ENCODE measurements at regions not wholly inside any gene's neighbourhood (a gene's known extent, or its start where the extent isn't known, plus 50 kb on each side); places are given as distances from the start of the nearest gene placed in this dataset.

DNA sequence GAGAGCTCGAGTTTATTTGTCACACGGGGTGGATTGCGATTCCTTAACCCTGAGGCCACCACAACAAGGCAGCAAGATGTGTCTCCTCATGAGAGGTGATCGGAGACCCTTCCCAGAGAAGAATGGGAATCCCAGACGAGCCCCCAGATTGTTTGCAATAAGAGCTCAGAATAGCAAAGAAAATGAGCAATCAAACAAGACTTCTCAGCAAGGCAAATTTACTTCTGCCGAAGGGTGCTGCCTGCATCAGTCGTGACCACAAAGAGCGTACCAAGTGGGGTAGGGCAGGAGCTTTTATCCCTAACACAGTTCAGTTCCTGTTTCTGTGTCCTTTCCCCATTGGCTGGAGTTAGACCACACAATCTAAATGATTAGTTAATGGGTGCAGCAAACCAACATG lies 237.5 kb upstream of the SYT4 start:
- TF ChIP-seq, protein P1, sequence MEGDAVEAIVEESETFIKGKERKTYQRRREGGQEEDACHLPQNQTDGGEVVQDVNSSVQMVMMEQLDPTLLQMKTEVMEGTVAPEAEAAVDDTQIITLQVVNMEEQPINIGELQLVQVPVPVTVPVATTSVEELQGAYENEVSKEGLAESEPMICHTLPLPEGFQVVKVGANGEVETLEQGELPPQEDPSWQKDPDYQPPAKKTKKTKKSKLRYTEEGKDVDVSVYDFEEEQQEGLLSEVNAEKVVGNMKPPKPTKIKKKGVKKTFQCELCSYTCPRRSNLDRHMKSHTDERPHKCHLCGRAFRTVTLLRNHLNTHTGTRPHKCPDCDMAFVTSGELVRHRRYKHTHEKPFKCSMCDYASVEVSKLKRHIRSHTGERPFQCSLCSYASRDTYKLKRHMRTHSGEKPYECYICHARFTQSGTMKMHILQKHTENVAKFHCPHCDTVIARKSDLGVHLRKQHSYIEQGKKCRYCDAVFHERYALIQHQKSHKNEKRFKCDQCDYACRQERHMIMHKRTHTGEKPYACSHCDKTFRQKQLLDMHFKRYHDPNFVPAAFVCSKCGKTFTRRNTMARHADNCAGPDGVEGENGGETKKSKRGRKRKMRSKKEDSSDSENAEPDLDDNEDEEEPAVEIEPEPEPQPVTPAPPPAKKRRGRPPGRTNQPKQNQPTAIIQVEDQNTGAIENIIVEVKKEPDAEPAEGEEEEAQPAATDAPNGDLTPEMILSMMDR (IDR thresholded peaks at IDR 0.05; ENCODE audit: control extremely low read depth, extremely low read depth) = no peak
- Histone ChIP-seq H3K9me3 (ENCODE audit: control insufficient read depth in 4 of 4, insufficient read depth in 3 of 4, low read length in 3 of 4) (peaks cover 0 to 15% (median 6%) of the 10 kb centered on the region in 4 donors), H3K4me1 (ENCODE audit: control insufficient read depth in 5 of 5, insufficient read depth in 5 of 5, low read length in 5 of 5) (no peaks in the 10 kb centered on the region), H3K27me3 (ENCODE audit: control insufficient read depth in 3 of 3, insufficient read depth in 3 of 3, low read length in 2 of 3) (no peaks in the 10 kb centered on the region), H3K36me3 (ENCODE audit: control insufficient read depth in 4 of 4, insufficient read depth in 4 of 4, low read length in 4 of 4) (no peaks in the 10 kb centered on the region), H3K9ac (ENCODE audit: insufficient read depth in 1 of 2, low read length in 2 of 2) (no peak overlapping the region), H3K27ac (ENCODE audit: low read depth in 1 of 2, low read length in 1 of 2) (no peak overlapping the region), H3K4me3 (no peak overlapping the region)
- DNase-seq (no peak), ATAC-seq (ENCODE audit: insufficient read depth, low FRiP score) (no peak)
- 87 to 90% methylated on average over 8 of the region's 8 CpGs for WGBS, 2 donors

DNA sequence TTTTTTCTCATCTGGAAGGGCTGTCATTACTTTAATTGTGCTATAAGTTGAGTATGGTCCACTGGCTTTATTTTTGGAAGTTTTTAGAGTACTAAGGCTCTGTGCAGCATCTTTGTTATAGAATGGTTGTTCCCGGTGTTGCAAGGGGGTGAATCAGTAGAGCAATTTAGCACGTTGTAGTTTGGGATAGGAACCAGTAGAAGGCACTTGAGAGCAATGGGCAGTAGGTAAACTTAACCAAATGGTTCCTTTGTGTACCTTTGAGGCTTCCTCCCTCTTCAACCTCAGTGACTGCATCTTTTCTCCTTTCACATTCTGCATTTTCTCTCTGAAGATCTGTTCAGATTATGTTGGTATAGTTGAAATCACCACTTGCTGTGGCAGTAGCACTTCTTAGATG lies 238.2 kb upstream of the SYT4 start:
- ATAC-seq (ENCODE audit: insufficient read depth, low FRiP score) (no peak), DNase-seq (no peak)
- Histone ChIP-seq H3K36me3 (ENCODE audit: control insufficient read depth in 4 of 4, insufficient read depth in 4 of 4, low read length in 4 of 4) (no peaks in the 10 kb centered on the region), H3K9me3 (ENCODE audit: control insufficient read depth in 4 of 4, insufficient read depth in 3 of 4, low read length in 3 of 4) (peaks cover 0 to 11% (median 6%) of the 10 kb centered on the region in 4 donors), H3K9ac (ENCODE audit: insufficient read depth in 1 of 2, low read length in 2 of 2) (no peak overlapping the region), H3K27me3 (ENCODE audit: control insufficient read depth in 3 of 3, insufficient read depth in 3 of 3, low read length in 2 of 3) (no peaks in the 10 kb centered on the region), H3K27ac (ENCODE audit: low read depth in 1 of 2, low read length in 1 of 2) (no peak overlapping the region), H3K4me3 (no peak overlapping the region), H3K4me1 (ENCODE audit: control insufficient read depth in 5 of 5, insufficient read depth in 5 of 5, low read length in 5 of 5) (no peaks in the 10 kb centered on the region)
- TF ChIP-seq, protein P1 (IDR thresholded peaks at IDR 0.05; ENCODE audit: control extremely low read depth, extremely low read depth) = no peak
- WGBS, 2 donors = 74 to 86% methylated on average over 2 of the region's 2 CpGs

DNA sequence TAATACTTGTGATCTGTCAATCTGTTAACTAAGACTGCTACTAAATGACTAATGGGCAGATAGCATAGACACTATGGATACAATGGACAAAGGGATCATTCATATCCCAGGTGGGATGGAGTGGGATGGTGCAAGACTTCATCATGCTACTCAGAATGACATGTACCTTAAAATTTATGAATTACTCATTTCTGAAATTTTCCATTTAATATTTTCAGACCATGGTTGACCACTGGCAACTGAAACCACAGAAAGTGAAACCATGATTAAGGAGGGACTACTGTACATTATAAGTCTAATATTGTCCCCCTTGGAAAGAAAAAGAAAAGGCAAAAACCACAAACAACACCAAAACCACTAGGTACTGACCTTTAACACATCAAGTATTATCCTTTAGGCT lies 247.0 kb upstream of the SYT4 start:
- no peak overlapping the region for H3K27ac ChIP-seq (ENCODE audit: low read depth in 1 of 2, low read length in 1 of 2)
- H3K36me3 ChIP-seq (ENCODE audit: control insufficient read depth in 4 of 4, insufficient read depth in 4 of 4, low read length in 4 of 4) = no peaks in the 10 kb centered on the region
- DNase-seq (no peak), ATAC-seq (ENCODE audit: insufficient read depth, low FRiP score) (no peak)
- H3K9ac ChIP-seq (ENCODE audit: insufficient read depth in 1 of 2, low read length in 2 of 2) = no peak overlapping the region
- no peaks in the 10 kb centered on the region for H3K9me3 ChIP-seq (ENCODE audit: control insufficient read depth in 4 of 4, insufficient read depth in 3 of 4, low read length in 3 of 4)
- TF ChIP-seq, protein P1 (IDR thresholded peaks at IDR 0.05; ENCODE audit: control extremely low read depth, extremely low read depth) = no peak
- H3K4me1 ChIP-seq (ENCODE audit: control insufficient read depth in 5 of 5, insufficient read depth in 5 of 5, low read length in 5 of 5) = no peaks in the 10 kb centered on the region
- H3K27me3 ChIP-seq (ENCODE audit: control insufficient read depth in 3 of 3, insufficient read depth in 3 of 3, low read length in 2 of 3) = no peaks in the 10 kb centered on the region
- no peak overlapping the region for H3K4me3 ChIP-seq

DNA sequence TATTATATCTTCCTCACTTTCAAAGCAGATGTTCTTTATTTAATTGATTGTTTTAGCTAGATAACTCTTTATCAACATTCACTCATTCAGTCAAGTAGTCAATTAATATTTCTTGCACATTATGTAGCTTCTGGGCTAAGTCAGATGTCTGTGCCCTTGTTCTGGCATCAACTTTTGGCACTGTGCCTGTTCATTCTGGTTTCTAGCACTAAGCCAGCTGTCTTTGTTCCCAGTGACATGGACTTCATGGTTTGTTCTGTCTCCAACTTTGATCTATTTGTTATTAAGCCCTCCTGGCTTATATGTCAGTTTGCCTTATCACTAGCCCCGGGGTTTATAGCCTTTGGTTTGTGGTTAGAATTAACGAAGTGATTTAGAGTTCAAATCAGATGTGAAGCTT lies 247.9 kb upstream of the SYT4 start:
- no peaks in the 10 kb centered on the region for H3K27me3 ChIP-seq (ENCODE audit: control insufficient read depth in 3 of 3, insufficient read depth in 3 of 3, low read length in 2 of 3)
- H3K27ac ChIP-seq (ENCODE audit: low read depth in 1 of 2, low read length in 1 of 2) = no peak overlapping the region
- ATAC-seq (ENCODE audit: insufficient read depth, low FRiP score) = no peak
- H3K9me3 ChIP-seq (ENCODE audit: control insufficient read depth in 4 of 4, insufficient read depth in 3 of 4, low read length in 3 of 4) = no peaks in the 10 kb centered on the region
- no peak overlapping the region for H3K4me3 ChIP-seq
- H3K9ac ChIP-seq (ENCODE audit: insufficient read depth in 1 of 2, low read length in 2 of 2) = no peak overlapping the region
- no peaks in the 10 kb centered on the region for H3K36me3 ChIP-seq (ENCODE audit: control insufficient read depth in 4 of 4, insufficient read depth in 4 of 4, low read length in 4 of 4)
- no peak for DNase-seq
- TF ChIP-seq, protein P1 (IDR thresholded peaks at IDR 0.05; ENCODE audit: control extremely low read depth, extremely low read depth) = no peak
- WGBS, 2 donors = 20 to 32% methylated on average over 2 of the region's 2 CpGs
- no peaks in the 10 kb centered on the region for H3K4me1 ChIP-seq (ENCODE audit: control insufficient read depth in 5 of 5, insufficient read depth in 5 of 5, low read length in 5 of 5)

All from lung (tissue), 11 donors.